ENCODE measurements at regions not wholly inside any gene's neighbourhood (a gene's known extent, or its start where the extent isn't known, plus 50 kb on each side); places are given as distances from the start of the nearest gene placed in this dataset.

DNA sequence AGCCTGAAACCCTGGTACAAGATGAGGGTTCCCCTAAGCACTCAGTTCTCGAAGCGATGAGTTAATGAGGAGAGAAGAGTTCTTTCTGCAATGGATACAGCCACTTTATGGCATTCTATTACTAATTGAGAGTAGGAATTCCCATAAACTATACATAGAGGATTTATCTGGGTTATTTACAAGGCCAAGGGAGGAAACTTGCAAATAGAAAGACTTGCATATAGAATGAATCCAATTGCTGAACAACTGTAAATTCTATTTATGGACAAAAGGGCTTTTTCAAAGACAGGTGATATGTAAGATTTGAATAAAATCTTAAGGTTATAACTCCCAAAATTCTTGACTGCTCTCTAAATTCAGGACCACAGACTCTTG, 182.2 kb downstream of the PPARGC1A start:
- no peaks in the 10 kb centered on the region; the same call in 1 of the 2 replicates for H3K27me3 ChIP-seq
- H3K4me3 ChIP-seq (ENCODE audit: low read depth, low read length) = no peak overlapping the region
- H3K36me3 ChIP-seq = no peaks in the 10 kb centered on the region
- no peak for DNase-seq
- TF ChIP-seq CTCF (IDR thresholded peaks at IDR 0.05; ENCODE audit: low read depth, low read length) = no peak
- no peaks in the 10 kb centered on the region for H3K4me1 ChIP-seq
- no peaks in the 10 kb centered on the region for H3K9me3 ChIP-seq

DNA sequence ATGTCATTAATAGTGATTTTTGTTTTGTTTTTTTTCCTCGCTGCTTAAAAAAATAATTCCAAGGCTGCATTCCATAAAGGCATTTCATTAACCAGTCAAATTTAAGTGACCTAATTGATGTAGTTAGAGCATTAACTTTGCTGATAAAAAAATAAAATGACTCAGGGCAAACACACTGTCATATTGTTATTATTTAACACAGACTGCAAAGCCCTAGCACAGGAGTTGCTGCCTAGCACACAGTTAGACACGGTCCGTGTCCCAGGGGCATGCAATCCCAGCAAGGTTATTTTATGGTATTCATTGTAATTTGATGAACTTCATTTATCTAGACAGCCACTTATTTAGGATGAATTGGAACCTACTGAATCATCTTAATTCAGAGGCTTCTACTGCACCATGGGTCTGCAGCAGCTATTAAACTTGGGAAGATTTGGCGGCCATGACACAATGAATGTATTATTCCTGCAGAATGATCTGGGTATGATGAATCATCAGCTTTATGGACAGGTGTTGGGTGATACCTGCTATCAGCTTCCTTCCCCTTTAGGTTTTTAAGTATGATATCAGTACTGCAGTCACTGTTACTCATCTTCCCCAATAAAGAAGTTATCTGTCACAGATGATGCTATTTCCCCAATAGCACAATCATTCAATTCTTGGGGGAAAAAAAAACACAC, 182.7 kb downstream of the PPARGC1A start:
- DNase-seq = no peak
- Histone ChIP-seq H3K27me3 (no peaks in the 10 kb centered on the region; the same call in 1 of the 2 replicates), H3K4me1 (no peaks in the 10 kb centered on the region), H3K36me3 (no peaks in the 10 kb centered on the region), H3K4me3 (ENCODE audit: low read depth, low read length) (no peak overlapping the region), H3K9me3 (no peaks in the 10 kb centered on the region)
- no peak for TF ChIP-seq CTCF (IDR thresholded peaks at IDR 0.05; ENCODE audit: low read depth, low read length)

GRCh38 chr4:23700197-23700596, 189.7 kb downstream of the PPARGC1A start:
- no peaks in the 10 kb centered on the region for H3K36me3 ChIP-seq
- H3K9me3 ChIP-seq = no peaks in the 10 kb centered on the region
- H3K4me3 ChIP-seq (ENCODE audit: low read depth, low read length) = no peak overlapping the region
- no peaks in the 10 kb centered on the region for H3K4me1 ChIP-seq
- no peak for TF ChIP-seq CTCF (IDR thresholded peaks at IDR 0.05; ENCODE audit: low read depth, low read length)
- no peak for DNase-seq
- H3K27me3 ChIP-seq = no peaks in the 10 kb centered on the region; the same call in 1 of the 2 replicates

- Histone ChIP-seq H3K4me3 (ENCODE audit: low read depth, low read length) (no peak overlapping the region), H3K27me3 (no peaks in the 10 kb centered on the region), H3K4me1 (no peaks in the 10 kb centered on the region), H3K9me3 (no peaks in the 10 kb centered on the region), H3K36me3 (no peaks in the 10 kb centered on the region)
- no peak for DNase-seq
- TF ChIP-seq CTCF (IDR thresholded peaks at IDR 0.05; ENCODE audit: low read depth, low read length) = no peak
Observed at GRCh38 chr4:23697722-23698121, 192.1 kb downstream of the PPARGC1A start.

DNA sequence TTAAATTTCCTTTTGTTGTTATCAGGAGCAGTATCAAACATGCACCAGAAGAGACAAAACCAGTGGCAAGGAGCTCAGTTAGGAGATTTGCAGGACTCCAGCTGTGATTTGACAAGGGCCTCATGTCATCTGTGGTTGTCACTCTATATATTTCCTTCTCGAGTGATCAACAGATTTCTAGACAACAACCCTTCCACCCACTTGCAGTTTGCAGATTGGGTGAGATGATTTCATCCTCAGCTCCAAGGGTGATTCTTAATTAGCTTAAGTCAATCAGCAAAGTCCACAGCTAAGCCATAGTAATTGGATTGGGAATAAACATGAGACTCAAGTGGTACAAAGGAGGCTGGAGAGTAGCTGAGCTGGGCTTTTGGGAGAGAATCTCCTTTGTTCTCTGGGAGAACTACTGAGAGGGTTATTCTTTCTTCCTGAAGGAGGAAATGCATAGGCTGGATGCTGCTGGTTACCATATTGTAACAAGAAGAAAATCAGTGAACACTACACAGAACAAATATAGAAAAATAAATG, 192.8 kb downstream of the PPARGC1A start:
- no peaks in the 10 kb centered on the region for H3K9me3 ChIP-seq
- no peaks in the 10 kb centered on the region for H3K36me3 ChIP-seq
- H3K27me3 ChIP-seq = no peaks in the 10 kb centered on the region
- H3K4me1 ChIP-seq = no peaks in the 10 kb centered on the region
- H3K4me3 ChIP-seq (ENCODE audit: low read depth, low read length) = no peak overlapping the region
- TF ChIP-seq CTCF (IDR thresholded peaks at IDR 0.05; ENCODE audit: low read depth, low read length) = no peak
- no peak for DNase-seq

GRCh38 chr4:23686169-23686897, 203.5 kb downstream of the PPARGC1A start:
- no peak for TF ChIP-seq CTCF (IDR thresholded peaks at IDR 0.05; ENCODE audit: low read depth, low read length)
- Histone ChIP-seq H3K36me3 (no peaks in the 10 kb centered on the region), H3K27me3 (no peaks in the 10 kb centered on the region), H3K9me3 (no peaks in the 10 kb centered on the region), H3K4me3 (ENCODE audit: low read depth, low read length) (no peak overlapping the region), H3K4me1 (no peaks in the 10 kb centered on the region)
- DNase-seq = no peak

Data from BE2C (cell line).